ENCODE measurements at regions not wholly inside any gene's neighbourhood (a gene's known extent, or its start where the extent isn't known, plus 50 kb on each side); places are given as distances from the start of the nearest gene placed in this dataset.

DNA sequence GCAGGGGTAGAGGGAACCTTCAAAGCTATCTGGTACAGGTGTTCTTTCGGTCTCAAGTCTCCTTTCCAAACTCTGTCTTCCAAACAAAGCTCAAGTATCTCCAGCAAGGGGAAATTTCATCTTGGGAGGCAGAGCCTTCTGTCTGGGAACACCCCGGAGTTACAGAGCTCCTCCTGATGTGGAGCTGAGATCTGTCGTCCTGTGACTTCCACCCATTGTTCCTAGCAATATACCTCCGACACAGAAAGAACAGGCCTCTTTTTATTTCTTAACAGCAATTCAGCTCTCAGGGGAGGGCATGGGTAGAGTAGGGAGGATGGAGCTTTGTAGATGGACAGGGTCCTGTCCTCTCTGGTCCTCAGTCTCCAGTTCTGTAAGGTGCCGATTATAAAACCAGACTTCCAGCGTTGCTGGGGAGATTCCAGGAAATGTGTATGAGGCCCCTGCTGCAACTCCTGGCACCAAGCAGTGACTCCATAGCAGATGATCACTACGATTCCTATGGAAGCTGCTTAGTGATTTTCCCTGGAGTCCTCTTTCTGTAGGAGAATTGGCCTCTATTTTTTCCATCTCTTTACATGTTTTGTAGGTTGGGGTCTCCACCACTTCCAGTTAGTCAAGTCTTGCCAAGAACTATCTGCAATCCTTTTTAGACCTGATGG is 56.0 kb upstream of the ARGLU1 start:
- ATAC-seq = no peak
- TF ChIP-seq ZNF565 (CRISPR knock-in tag; conservative IDR thresholded peaks at IDR 0.05; ENCODE audit: low read depth) (no peak), OSR1 (CRISPR knock-in tag; IDR thresholded peaks at IDR 0.05) (no peak), CSDC2 (CRISPR knock-in tag; IDR thresholded peaks at IDR 0.05) (no peak), ISL1 (CRISPR knock-in tag; IDR thresholded peaks at IDR 0.05) (no peak), BACH2 (CRISPR knock-in tag; IDR thresholded peaks at IDR 0.05; ENCODE audit: borderline replicate concordance) (no peak), GLIS3 (CRISPR knock-in tag; IDR thresholded peaks at IDR 0.05) (no peak), CREB5 (CRISPR knock-in tag; IDR thresholded peaks at IDR 0.05; ENCODE audit: low read depth) (no peak), ZNF8 (CRISPR knock-in tag; IDR thresholded peaks at IDR 0.05) (no peak), ZFP30 (CRISPR knock-in tag; IDR thresholded peaks at IDR 0.05) (no peak), TCF4 (CRISPR knock-in tag; IDR thresholded peaks at IDR 0.05; ENCODE audit: borderline replicate concordance) (no peak), ZNF70 (CRISPR knock-in tag; IDR thresholded peaks at IDR 0.05) (no peak), ESRRG (CRISPR knock-in tag; IDR thresholded peaks at IDR 0.05) (no peak)
- TF ChIP-seq, protein P1, sequence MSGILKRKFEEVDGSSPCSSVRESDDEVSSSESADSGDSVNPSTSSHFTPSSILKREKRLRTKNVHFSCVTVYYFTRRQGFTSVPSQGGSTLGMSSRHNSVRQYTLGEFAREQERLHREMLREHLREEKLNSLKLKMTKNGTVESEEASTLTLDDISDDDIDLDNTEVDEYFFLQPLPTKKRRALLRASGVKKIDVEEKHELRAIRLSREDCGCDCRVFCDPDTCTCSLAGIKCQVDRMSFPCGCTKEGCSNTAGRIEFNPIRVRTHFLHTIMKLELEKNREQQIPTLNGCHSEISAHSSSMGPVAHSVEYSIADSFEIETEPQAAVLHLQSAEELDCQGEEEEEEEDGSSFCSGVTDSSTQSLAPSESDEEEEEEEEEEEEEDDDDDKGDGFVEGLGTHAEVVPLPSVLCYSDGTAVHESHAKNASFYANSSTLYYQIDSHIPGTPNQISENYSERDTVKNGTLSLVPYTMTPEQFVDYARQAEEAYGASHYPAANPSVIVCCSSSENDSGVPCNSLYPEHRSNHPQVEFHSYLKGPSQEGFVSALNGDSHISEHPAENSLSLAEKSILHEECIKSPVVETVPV (CRISPR knock-in tag; IDR thresholded peaks at IDR 0.05) = no peak
- TF ChIP-seq, protein P2, sequence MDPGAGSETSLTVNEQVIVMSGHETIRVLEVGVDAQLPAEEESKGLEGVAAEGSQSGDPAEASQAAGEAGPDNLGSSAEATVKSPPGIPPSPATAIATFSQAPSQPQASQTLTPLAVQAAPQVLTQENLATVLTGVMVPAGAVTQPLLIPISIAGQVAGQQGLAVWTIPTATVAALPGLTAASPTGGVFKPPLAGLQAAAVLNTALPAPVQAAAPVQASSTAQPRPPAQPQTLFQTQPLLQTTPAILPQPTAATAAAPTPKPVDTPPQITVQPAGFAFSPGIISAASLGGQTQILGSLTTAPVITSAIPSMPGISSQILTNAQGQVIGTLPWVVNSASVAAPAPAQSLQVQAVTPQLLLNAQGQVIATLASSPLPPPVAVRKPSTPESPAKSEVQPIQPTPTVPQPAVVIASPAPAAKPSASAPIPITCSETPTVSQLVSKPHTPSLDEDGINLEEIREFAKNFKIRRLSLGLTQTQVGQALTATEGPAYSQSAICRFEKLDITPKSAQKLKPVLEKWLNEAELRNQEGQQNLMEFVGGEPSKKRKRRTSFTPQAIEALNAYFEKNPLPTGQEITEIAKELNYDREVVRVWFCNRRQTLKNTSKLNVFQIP (CRISPR knock-in tag; IDR thresholded peaks at IDR 0.05; ENCODE audit: borderline replicate concordance, low read depth) = no peak

- ATAC-seq = no peak
- TF ChIP-seq TOX (CRISPR knock-in tag; IDR thresholded peaks at IDR 0.05; ENCODE audit: borderline replicate concordance) (no peak), ESRRG (CRISPR knock-in tag; IDR thresholded peaks at IDR 0.05) (no peak), ZC3H10 (CRISPR knock-in tag; IDR thresholded peaks at IDR 0.05) (no peak), OSR1 (CRISPR knock-in tag; IDR thresholded peaks at IDR 0.05) (no peak), CSDC2 (CRISPR knock-in tag; IDR thresholded peaks at IDR 0.05) (no peak)
- TF ChIP-seq, protein P3, sequence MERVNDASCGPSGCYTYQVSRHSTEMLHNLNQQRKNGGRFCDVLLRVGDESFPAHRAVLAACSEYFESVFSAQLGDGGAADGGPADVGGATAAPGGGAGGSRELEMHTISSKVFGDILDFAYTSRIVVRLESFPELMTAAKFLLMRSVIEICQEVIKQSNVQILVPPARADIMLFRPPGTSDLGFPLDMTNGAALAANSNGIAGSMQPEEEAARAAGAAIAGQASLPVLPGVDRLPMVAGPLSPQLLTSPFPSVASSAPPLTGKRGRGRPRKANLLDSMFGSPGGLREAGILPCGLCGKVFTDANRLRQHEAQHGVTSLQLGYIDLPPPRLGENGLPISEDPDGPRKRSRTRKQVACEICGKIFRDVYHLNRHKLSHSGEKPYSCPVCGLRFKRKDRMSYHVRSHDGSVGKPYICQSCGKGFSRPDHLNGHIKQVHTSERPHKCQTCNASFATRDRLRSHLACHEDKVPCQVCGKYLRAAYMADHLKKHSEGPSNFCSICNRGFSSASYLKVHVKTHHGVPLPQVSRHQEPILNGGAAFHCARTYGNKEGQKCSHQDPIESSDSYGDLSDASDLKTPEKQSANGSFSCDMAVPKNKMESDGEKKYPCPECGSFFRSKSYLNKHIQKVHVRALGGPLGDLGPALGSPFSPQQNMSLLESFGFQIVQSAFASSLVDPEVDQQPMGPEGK (CRISPR knock-in tag; IDR thresholded peaks at IDR 0.05; ENCODE audit: borderline replicate concordance) = no peak
- TF ChIP-seq, protein P4, sequence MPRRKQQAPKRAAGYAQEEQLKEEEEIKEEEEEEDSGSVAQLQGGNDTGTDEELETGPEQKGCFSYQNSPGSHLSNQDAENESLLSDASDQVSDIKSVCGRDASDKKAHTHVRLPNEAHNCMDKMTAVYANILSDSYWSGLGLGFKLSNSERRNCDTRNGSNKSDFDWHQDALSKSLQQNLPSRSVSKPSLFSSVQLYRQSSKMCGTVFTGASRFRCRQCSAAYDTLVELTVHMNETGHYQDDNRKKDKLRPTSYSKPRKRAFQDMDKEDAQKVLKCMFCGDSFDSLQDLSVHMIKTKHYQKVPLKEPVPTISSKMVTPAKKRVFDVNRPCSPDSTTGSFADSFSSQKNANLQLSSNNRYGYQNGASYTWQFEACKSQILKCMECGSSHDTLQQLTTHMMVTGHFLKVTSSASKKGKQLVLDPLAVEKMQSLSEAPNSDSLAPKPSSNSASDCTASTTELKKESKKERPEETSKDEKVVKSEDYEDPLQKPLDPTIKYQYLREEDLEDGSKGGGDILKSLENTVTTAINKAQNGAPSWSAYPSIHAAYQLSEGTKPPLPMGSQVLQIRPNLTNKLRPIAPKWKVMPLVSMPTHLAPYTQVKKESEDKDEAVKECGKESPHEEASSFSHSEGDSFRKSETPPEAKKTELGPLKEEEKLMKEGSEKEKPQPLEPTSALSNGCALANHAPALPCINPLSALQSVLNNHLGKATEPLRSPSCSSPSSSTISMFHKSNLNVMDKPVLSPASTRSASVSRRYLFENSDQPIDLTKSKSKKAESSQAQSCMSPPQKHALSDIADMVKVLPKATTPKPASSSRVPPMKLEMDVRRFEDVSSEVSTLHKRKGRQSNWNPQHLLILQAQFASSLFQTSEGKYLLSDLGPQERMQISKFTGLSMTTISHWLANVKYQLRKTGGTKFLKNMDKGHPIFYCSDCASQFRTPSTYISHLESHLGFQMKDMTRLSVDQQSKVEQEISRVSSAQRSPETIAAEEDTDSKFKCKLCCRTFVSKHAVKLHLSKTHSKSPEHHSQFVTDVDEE (CRISPR knock-in tag; IDR thresholded peaks at IDR 0.05) = no peak
- TF ChIP-seq, protein P2 (CRISPR knock-in tag; IDR thresholded peaks at IDR 0.05; ENCODE audit: borderline replicate concordance, low read depth) = no peak
Measured at GRCh38 chr13:106621833-106622232, 53.9 kb upstream of the ARGLU1 start.
